Amniotic epithelial cell (primary cell): ENCODE measurements at regions not wholly inside any gene's neighbourhood (a gene's known extent, or its start where the extent isn't known, plus 50 kb on each side); places are given as distances from the start of the nearest gene placed in this dataset.
"Not testable (repeated sequence)": the region's sequence is repeated elsewhere in the genome, so short reads cannot be mapped to it uniquely, and the experiment has no call there.

Source experiments
- DNase-seq: peaks from one replicate; pipeline ENCODE4 v3.0.0-alpha.2; 2010; ENCODE audit warnings: low read depth

- no peak for DNase-seq
Observed at GRCh38 chr10:3374914-3375313, 202.3 kb upstream of the PITRM1 start.

- not testable (repeated sequence) for DNase-seq
Observed at GRCh38 chr10:3373374-3374027, 200.9 kb upstream of the PITRM1 start.

GRCh38 chr10:3372281-3372680, 199.7 kb upstream of the PITRM1 start:
- peak; percentile 19 for DNase-seq

GRCh38 chr10:3371624-3372023, 199.0 kb upstream of the PITRM1 start:
- DNase-seq = not testable (repeated sequence)

- DNase-seq = no peak
Observed at GRCh38 chr10:3366735-3367405, 194.3 kb upstream of the PITRM1 start.

GRCh38 chr10:3366043-3366442, 193.5 kb upstream of the PITRM1 start:
- DNase-seq = no peak

- no peak for DNase-seq
Observed at GRCh38 chr10:3365630-3366029, 193.0 kb upstream of the PITRM1 start.

GRCh38 chr10:3364768-3365480, 192.3 kb upstream of the PITRM1 start:
- DNase-seq = no peak

GRCh38 chr10:3363311-3364045, 190.9 kb upstream of the PITRM1 start:
- no peak for DNase-seq

- DNase-seq = no peak
Observed at GRCh38 chr10:3362394-3362793, 189.8 kb upstream of the PITRM1 start.

GRCh38 chr10:3361640-3362039, 189.1 kb upstream of the PITRM1 start:
- no peak for DNase-seq

- DNase-seq = no peak
Observed at GRCh38 chr10:3357737-3358136, 185.2 kb upstream of the PITRM1 start.

GRCh38 chr10:3355536-3355935, 183.0 kb upstream of the PITRM1 start:
- DNase-seq = no peak

GRCh38 chr10:3354174-3354900, 181.8 kb upstream of the PITRM1 start:
- DNase-seq = peak; percentile 49

- no peak for DNase-seq
Observed at GRCh38 chr10:3353235-3353634, 180.7 kb upstream of the PITRM1 start.

GRCh38 chr10:3350617-3351258, 178.2 kb upstream of the PITRM1 start:
- no peak for DNase-seq

GRCh38 chr10:3350205-3350604, 177.6 kb upstream of the PITRM1 start:
- no peak for DNase-seq

GRCh38 chr10:3348564-3348963, 176.0 kb upstream of the PITRM1 start:
- DNase-seq = no peak

- no peak for DNase-seq
Observed at GRCh38 chr10:3347413-3348182, 175.0 kb upstream of the PITRM1 start.

- DNase-seq = no peak
Observed at GRCh38 chr10:3346851-3347250, 174.3 kb upstream of the PITRM1 start.

- DNase-seq = no peak
Observed at GRCh38 chr10:3342771-3343170, 170.2 kb upstream of the PITRM1 start.
